Spleen (tissue), 11 donors: ENCODE measurements at regions not wholly inside any gene's neighbourhood (a gene's known extent, or its start where the extent isn't known, plus 50 kb on each side); places are given as distances from the start of the nearest gene placed in this dataset.
A peak's percentile ranks its signal among the peaks of the same experiment; 100 is the strongest.

Experiments
- DNase-seq: peaks from one replicate; pipeline ENCODE4 v3.0.0-alpha.2; 2020
- H3K27ac ChIP-seq, 8 donors: fragments of 200-600 bp; sonication (generic) in 7 of 8; 1 replicate in 4 of 8; 2 replicates in 4 of 8; pipeline versions ENCODE4 v1.5.0 to v1.8.0; 2016 to 2021; ENCODE audit warnings: inconsistent platforms in 4 of 8, mild to moderate bottlenecking in 4 of 8, moderate library complexity in 1 of 8
- H3K27me3 ChIP-seq, 7 donors: fragments of 200-600 bp; sonication (generic) in 6 of 7; replicated peaks in 1 of 7; 1 replicate in 4 of 7; 2 replicates in 3 of 7; pipeline versions ENCODE4 v1.5.0 to v1.8.0; 2016 to 2021; ENCODE audit warnings: inconsistent platforms in 3 of 7, mild to moderate bottlenecking in 1 of 7
- H3K36me3 ChIP-seq, 6 donors: fragments of 200-600 bp; sonication (generic) in 5 of 6; 1 replicate in 4 of 6; 2 replicates in 2 of 6; pipeline versions ENCODE4 v1.5.0 to v1.8.0; 2016 to 2021; ENCODE audit warnings: inconsistent platforms in 2 of 6
- H3K4me1 ChIP-seq, 6 donors: fragments of 200-600 bp; sonication (generic) in 5 of 6; 1 replicate in 3 of 6; 2 replicates in 3 of 6; pipeline versions ENCODE4 v1.5.0 to v1.8.0; 2016 to 2021; ENCODE audit warnings: inconsistent platforms in 3 of 6
- H3K4me3 ChIP-seq, 8 donors: fragments of 200-600 bp; sonication (generic) in 7 of 8; 1 replicate in 4 of 8; 2 replicates in 4 of 8; pipeline versions ENCODE4 v1.5.0 to v1.8.0; 2016 to 2021; ENCODE audit warnings: inconsistent platforms in 4 of 8, mild to moderate bottlenecking in 4 of 8, moderate library complexity in 2 of 8
- H3K9me3 ChIP-seq, 8 donors: fragments of 200-600 bp; sonication (generic) in 7 of 8; 1 replicate in 4 of 8; 2 replicates in 4 of 8; pipeline versions ENCODE4 v1.5.0 to v1.8.0; 2016 to 2021; ENCODE audit warnings: inconsistent platforms in 4 of 8
- POLR2A ChIP-seq, 3 donors: fragments of 450-650 bp; IDR thresholded peaks; one replicate each; pipeline ENCODE4 v1.5.1; 2017; ENCODE audit warnings: antibody characterized with exemption in 3 of 3, mild to moderate bottlenecking in 1 of 3
- POLR2AphosphoS5 ChIP-seq, 3 donors: sonication (generic); formaldehyde crosslinking; IDR thresholded peaks; one replicate each; pipeline ENCODE4 v1.5.1; 2017; ENCODE audit warnings: antibody characterized with exemption in 3 of 3
- WGBS, 5 donors: extraction: QIAGEN DNeasy Blood & Tissue Kit in 3 of 5; methylation state at CpG; one replicate each; pipeline versions ENCODE4 v1.1.5 to v1.1.7; 2013 to 2018; 5-methylcytosine and 5-hydroxymethylcytosine counted together
- intact Hi-C: fragments of 100-400 bp; cut with DNase I; formaldehyde crosslinking; loops from one replicate; pipeline ENCODE4 v1.15.0; 2023; ENCODE audit warnings: low total_unique reads
- TF ChIP-seq, protein P1 (sequence below), 11 experiments: fragments of 200-600 bp in 7 of 11; fragments of 450-650 bp in 4 of 11; sonication (generic) in 4 of 11; IDR thresholded peaks in 8 of 11; conservative IDR thresholded peaks in 3 of 11; 1 replicate in 7 of 11; 2 replicates in 4 of 11; pipeline versions ENCODE4 v1.4.0 to v1.8.0; 2016 to 2021; ENCODE audit warnings: antibody characterized with exemption in 11 of 11, inconsistent platforms in 4 of 11, mild to moderate bottlenecking in 1 of 11
- donor health status: healthy with polysubstance abuse.
- donor health status: DM: no; HTN: no; CAD: no; lungs with moderate emphysema.
- donor health status: DM: no; HTN: no; CAD: no.
- donor health status: Bipolar disorder and iron deficiency.
- donor health status: healthy.
- donor health status: DM: no; HTN: no; CAD: no.
- donor health status: DM: yes; HTN: yes; CAD: no.

DNA sequence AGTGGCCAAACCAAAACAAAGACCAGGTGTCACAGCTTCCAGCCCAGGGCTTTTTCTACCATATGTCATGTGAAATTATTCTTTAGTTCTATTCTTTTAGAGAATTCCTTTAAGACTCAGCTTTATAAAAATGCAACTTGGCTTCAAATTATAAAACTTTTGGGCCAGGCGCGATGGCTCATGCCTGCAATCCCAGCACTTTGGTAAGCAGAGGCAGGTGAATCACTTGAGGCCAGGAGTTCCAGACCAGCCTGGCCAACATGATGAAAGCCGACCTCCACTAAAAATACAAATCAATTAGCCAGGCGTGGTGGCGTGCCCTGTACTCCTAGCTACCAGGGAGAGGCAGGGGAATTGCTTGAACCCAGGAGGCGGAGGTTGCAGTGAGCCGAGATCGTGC, 210.3 kb upstream of the ARG1 start:
- intact Hi-C loops, result no loop called here
- Histone ChIP-seq H3K4me1 (peaks cover 5 to 27% (median 18%) of the 10 kb centered on the region in 6 donors), H3K4me3 (no peak overlapping the region), H3K36me3 (no peaks in the 10 kb centered on the region), H3K27ac (no peak overlapping the region), H3K27me3 (no peaks in the 10 kb centered on the region), H3K9me3 (no peaks in the 10 kb centered on the region)
- TF ChIP-seq POLR2A (IDR thresholded peaks at IDR 0.05), result no peak
- DNase-seq, result no peak
- 91 to 98% (median 95%) methylated on average over 8 of the region's 8 CpGs for WGBS, 5 donors

DNA sequence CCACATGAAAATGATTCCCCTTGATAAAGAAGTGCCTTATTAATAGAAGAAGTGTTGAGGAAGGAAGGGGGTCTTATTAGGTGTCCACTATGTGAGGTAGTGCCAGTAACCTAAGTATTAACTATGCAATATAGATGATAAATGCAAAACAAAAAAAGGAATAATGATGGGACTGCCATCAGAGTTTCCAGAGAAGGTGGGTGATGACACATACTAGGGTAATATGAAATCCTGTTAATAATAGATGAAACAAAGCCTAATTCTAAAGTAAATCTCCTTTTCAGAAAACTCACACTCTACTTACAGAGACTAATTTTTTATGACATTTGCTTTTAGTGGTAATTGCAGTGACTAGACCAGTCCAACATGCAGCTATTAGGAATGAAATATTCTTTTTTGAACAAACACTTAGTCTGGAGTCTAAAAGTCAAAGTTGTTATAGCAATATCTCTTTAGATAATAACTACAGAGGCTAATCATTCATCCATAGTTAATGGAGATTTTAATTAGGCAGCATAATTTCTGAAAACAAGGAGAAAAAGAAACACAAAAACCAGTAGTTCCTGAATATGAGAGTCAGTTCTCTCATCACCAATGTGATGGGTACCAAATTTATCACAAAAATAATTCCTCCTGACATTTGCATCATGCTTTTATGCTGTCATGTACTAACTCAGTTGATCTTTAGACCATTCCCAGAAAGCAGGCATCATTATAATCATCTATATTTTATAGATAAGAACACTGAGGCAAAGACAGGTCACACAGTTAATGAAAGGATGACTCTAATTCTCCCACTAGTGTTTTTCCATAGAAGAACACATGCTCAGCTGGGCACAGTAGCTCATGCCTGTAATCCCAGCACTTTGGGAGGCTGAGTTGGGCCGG, 208.8 kb upstream of the ARG1 start:
- TF ChIP-seq, protein P1, sequence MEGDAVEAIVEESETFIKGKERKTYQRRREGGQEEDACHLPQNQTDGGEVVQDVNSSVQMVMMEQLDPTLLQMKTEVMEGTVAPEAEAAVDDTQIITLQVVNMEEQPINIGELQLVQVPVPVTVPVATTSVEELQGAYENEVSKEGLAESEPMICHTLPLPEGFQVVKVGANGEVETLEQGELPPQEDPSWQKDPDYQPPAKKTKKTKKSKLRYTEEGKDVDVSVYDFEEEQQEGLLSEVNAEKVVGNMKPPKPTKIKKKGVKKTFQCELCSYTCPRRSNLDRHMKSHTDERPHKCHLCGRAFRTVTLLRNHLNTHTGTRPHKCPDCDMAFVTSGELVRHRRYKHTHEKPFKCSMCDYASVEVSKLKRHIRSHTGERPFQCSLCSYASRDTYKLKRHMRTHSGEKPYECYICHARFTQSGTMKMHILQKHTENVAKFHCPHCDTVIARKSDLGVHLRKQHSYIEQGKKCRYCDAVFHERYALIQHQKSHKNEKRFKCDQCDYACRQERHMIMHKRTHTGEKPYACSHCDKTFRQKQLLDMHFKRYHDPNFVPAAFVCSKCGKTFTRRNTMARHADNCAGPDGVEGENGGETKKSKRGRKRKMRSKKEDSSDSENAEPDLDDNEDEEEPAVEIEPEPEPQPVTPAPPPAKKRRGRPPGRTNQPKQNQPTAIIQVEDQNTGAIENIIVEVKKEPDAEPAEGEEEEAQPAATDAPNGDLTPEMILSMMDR (IDR thresholded peaks at IDR 0.05 in 8 of 11, conservative IDR thresholded peaks at IDR 0.05 in 3 of 11), result no peak
- TF ChIP-seq POLR2A (IDR thresholded peaks at IDR 0.05) (no peak), POLR2AphosphoS5 (IDR thresholded peaks at IDR 0.05) (no peak)
- intact Hi-C loops, result no loop called here
- no peaks in the 10 kb centered on the region for H3K36me3 ChIP-seq
- no peak overlapping the region for H3K4me3 ChIP-seq
- no peaks in the 10 kb centered on the region for H3K9me3 ChIP-seq
- H3K27ac ChIP-seq, result peak overlapping the region in 1 of 8 donors; percentile 34
- H3K27me3 ChIP-seq, result no peaks in the 10 kb centered on the region
- WGBS, 5 donors, result 65 to 100% (median 87%) methylated on average over 1 of the region's 1 CpG
- no peak for DNase-seq
- H3K4me1 ChIP-seq, result peaks cover 14 to 42% (median 33%) of the 10 kb centered on the region in 6 donors

DNA sequence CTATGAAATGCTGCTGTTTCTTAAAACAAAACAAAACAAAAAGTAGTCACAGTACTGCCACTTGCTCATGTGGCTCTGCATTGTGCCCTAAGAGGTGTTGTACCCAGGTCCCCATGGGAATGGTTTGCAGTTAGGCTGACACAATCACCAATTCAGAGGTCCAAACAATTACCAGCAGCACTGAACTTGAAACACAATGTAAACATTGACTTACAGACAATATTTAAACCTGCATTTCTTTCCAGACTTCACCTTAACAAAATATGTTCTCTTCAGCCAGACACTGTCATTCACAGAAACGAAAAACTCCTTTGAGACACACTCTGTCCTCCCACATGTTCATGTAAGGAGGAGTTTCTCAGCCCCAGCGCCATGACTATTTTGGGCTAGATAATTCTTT, 206.8 kb upstream of the ARG1 start:
- H3K4me3 ChIP-seq, result no peak overlapping the region
- no peaks in the 10 kb centered on the region for H3K27me3 ChIP-seq
- TF ChIP-seq POLR2AphosphoS5 (IDR thresholded peaks at IDR 0.05) (no peak), POLR2A (IDR thresholded peaks at IDR 0.05) (no peak)
- TF ChIP-seq, protein P1 (IDR thresholded peaks at IDR 0.05 in 8 of 11, conservative IDR thresholded peaks at IDR 0.05 in 3 of 11), result no peak
- WGBS, 5 donors, result 55 to 81% (median 74%) methylated on average over 2 of the region's 2 CpGs
- peaks cover 0 to 5% (median 0%) of the 10 kb centered on the region in 8 donors for H3K9me3 ChIP-seq
- no peaks in the 10 kb centered on the region for H3K36me3 ChIP-seq
- intact Hi-C loops, result no loop called here
- no peak overlapping the region for H3K27ac ChIP-seq
- H3K4me1 ChIP-seq, result peaks cover 14 to 47% (median 34%) of the 10 kb centered on the region in 6 donors
- no peak for DNase-seq

DNA sequence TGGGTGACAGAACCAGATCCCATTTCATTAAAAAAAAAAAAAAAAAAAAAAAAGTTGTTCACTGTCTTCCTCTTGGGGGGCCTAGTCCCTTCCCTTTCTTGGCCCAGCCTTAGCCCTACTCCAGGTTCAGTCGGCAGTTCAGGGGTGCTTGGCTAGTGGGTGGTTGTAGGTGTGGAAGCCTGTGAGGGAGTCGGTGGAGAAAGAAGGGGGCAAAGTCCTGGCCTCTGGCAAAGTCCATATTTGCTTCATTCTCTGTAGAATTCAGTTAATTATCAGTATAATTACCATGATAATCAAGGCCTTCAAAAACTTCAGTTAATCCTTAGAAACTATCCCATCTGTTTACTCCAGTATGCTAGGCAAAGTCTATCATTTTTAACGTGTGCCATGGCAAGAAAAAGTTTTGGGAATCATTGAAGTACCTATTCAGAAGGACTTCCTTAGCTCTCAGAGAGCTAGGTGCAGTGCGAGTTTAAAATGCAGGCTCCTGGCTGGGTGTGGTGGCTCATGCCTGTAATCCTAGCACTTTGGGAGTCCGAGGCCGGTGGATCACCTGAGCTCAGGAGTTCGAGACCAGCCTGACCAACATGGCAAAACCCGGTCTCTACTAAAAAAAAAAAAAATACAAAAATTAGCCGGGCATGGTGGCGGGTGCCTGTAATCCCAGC, 205.7 kb upstream of the ARG1 start:
- Histone ChIP-seq H3K36me3 (no peaks in the 10 kb centered on the region), H3K4me3 (no peak overlapping the region), H3K9me3 (peaks cover 0 to 5% (median 0%) of the 10 kb centered on the region in 8 donors), H3K4me1 (peaks cover 14 to 47% (median 34%) of the 10 kb centered on the region in 6 donors), H3K27me3 (no peaks in the 10 kb centered on the region), H3K27ac (no peak overlapping the region)
- intact Hi-C loops, result no loop called here
- 89 to 97% (median 93%) methylated on average over 10 of the region's 10 CpGs for WGBS, 5 donors
- TF ChIP-seq, protein P1 (IDR thresholded peaks at IDR 0.05 in 8 of 11, conservative IDR thresholded peaks at IDR 0.05 in 3 of 11), result no peak
- TF ChIP-seq POLR2A (IDR thresholded peaks at IDR 0.05) (no peak), POLR2AphosphoS5 (IDR thresholded peaks at IDR 0.05) (no peak)
- no peak for DNase-seq
